ENCODE measurements at regions not wholly inside any gene's neighbourhood (a gene's known extent, or its start where the extent isn't known, plus 50 kb on each side); places are given as distances from the start of the nearest gene placed in this dataset.

DNA sequence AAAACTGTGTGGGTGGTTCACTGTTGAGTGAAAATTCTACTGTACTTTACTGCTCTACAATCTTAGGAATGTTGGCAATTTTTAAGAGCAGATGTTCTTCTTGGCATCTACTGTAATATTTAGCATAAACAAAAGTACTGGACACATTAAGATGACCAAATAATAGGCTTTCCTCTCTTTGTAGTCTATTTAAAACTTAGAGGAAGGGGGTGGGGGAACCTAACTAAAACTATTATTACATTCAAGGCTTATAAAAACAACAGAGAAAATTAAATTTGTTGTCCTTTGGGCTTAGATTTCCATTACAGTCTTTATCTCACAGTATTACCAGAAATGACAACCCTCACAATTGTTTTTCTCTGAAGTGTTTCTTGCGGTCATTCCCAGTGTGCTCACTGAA lies 181.2 kb downstream of the PLPPR4 start:
- TF ChIP-seq, protein P1, sequence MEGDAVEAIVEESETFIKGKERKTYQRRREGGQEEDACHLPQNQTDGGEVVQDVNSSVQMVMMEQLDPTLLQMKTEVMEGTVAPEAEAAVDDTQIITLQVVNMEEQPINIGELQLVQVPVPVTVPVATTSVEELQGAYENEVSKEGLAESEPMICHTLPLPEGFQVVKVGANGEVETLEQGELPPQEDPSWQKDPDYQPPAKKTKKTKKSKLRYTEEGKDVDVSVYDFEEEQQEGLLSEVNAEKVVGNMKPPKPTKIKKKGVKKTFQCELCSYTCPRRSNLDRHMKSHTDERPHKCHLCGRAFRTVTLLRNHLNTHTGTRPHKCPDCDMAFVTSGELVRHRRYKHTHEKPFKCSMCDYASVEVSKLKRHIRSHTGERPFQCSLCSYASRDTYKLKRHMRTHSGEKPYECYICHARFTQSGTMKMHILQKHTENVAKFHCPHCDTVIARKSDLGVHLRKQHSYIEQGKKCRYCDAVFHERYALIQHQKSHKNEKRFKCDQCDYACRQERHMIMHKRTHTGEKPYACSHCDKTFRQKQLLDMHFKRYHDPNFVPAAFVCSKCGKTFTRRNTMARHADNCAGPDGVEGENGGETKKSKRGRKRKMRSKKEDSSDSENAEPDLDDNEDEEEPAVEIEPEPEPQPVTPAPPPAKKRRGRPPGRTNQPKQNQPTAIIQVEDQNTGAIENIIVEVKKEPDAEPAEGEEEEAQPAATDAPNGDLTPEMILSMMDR (IDR thresholded peaks at IDR 0.05) = no peak
- no peak for TF ChIP-seq POLR2A (IDR thresholded peaks at IDR 0.05)
